ENCODE measurements at regions not wholly inside any gene's neighbourhood (a gene's known extent, or its start where the extent isn't known, plus 50 kb on each side); places are given as distances from the start of the nearest gene placed in this dataset.

GRCh38 chr6:48057601-48058000 is 53.4 kb downstream of the PTCHD4 start:
- ATAC-seq = peak in 1 of 4 donors; percentile 29
- intact Hi-C loops (cut with DNase I) = no loop called here
- DNase-seq = no peak
- TF ChIP-seq POLR2A (IDR thresholded peaks at IDR 0.05) (no peak), CTCF (IDR thresholded peaks at IDR 0.05) (no peak)
- no peaks in the 10 kb centered on the region for H3K4me1 ChIP-seq
- H3K4me3 ChIP-seq = no peak overlapping the region
- H3K9me3 ChIP-seq = no peaks in the 10 kb centered on the region
- no peaks in the 10 kb centered on the region for H3K27me3 ChIP-seq
- no peak overlapping the region for H3K27ac ChIP-seq
- H3K36me3 ChIP-seq = no peaks in the 10 kb centered on the region

- Histone ChIP-seq H3K27ac (no peak overlapping the region), H3K9me3 (no peaks in the 10 kb centered on the region), H3K4me1 (no peaks in the 10 kb centered on the region), H3K4me3 (no peak overlapping the region), H3K27me3 (no peaks in the 10 kb centered on the region), H3K36me3 (no peaks in the 10 kb centered on the region)
- TF ChIP-seq POLR2A (IDR thresholded peaks at IDR 0.05) (no peak), CTCF (IDR thresholded peaks at IDR 0.05) (no peak)
- ATAC-seq = peak in 1 of 4 donors; percentile 16
- intact Hi-C loops (cut with DNase I) = no loop called here
- WGBS (ENCODE audit: insufficient coverage, low coverage, low lambda C conversion rate, missing lambda C conversion rate) = 14% methylated on average over 2 of the region's 2 CpGs
- DNase-seq = no peak
Measured at GRCh38 chr6:48048451-48049146, 62.4 kb downstream of the PTCHD4 start.

GRCh38 chr6:48041894-48042293 is 69.1 kb downstream of the PTCHD4 start:
- intact Hi-C loops (cut with DNase I) = no loop called here
- Histone ChIP-seq H3K36me3 (no peaks in the 10 kb centered on the region), H3K27ac (no peak overlapping the region), H3K4me3 (no peak overlapping the region), H3K27me3 (no peaks in the 10 kb centered on the region), H3K4me1 (no peaks in the 10 kb centered on the region), H3K9me3 (no peaks in the 10 kb centered on the region)
- TF ChIP-seq CTCF (IDR thresholded peaks at IDR 0.05) (no peak), POLR2A (IDR thresholded peaks at IDR 0.05) (no peak)
- WGBS (ENCODE audit: insufficient coverage, low coverage, low lambda C conversion rate, missing lambda C conversion rate) = 30% methylated on average over 2 of the region's 2 CpGs
- DNase-seq (no peak), ATAC-seq (no peak)

- no peak for TF ChIP-seq POLR2A (IDR thresholded peaks at IDR 0.05)
- no peak for TF ChIP-seq CTCF (IDR thresholded peaks at IDR 0.05)
- intact Hi-C loops (cut with DNase I) = no loop called here
- Histone ChIP-seq H3K4me1 (no peaks in the 10 kb centered on the region), H3K9me3 (no peaks in the 10 kb centered on the region), H3K27me3 (no peaks in the 10 kb centered on the region), H3K27ac (no peak overlapping the region), H3K4me3 (no peak overlapping the region), H3K36me3 (no peaks in the 10 kb centered on the region)
- ATAC-seq (peak in 2 of 4 donors; percentile 41 to 60), DNase-seq (no peak)
- 55% methylated on average over 4 of the region's 4 CpGs for WGBS (ENCODE audit: insufficient coverage, low coverage, low lambda C conversion rate, missing lambda C conversion rate)
Measured at GRCh38 chr6:48037946-48038345, 73.1 kb downstream of the PTCHD4 start.

- Histone ChIP-seq H3K4me1 (no peaks in the 10 kb centered on the region), H3K4me3 (no peak overlapping the region), H3K9me3 (no peaks in the 10 kb centered on the region), H3K36me3 (no peaks in the 10 kb centered on the region), H3K27ac (no peak overlapping the region), H3K27me3 (no peaks in the 10 kb centered on the region)
- 50% methylated on average over 1 of the region's 1 CpG for WGBS (ENCODE audit: insufficient coverage, low coverage, low lambda C conversion rate, missing lambda C conversion rate)
- DNase-seq (no peak), ATAC-seq (no peak)
- intact Hi-C loops (cut with DNase I) = no loop called here
- TF ChIP-seq POLR2A (IDR thresholded peaks at IDR 0.05) (no peak), CTCF (IDR thresholded peaks at IDR 0.05) (no peak)
Measured at GRCh38 chr6:48036316-48036715, 74.7 kb downstream of the PTCHD4 start.
